Skin epidermis (tissue), 12 donors: ENCODE measurements at regions not wholly inside any gene's neighbourhood (a gene's known extent, or its start where the extent isn't known, plus 50 kb on each side); places are given as distances from the start of the nearest gene placed in this dataset.
A peak's percentile ranks its signal among the peaks of the same experiment; 100 is the strongest.

Source experiments
- H3K27ac ChIP-seq, 21 experiments: fragments of 200-600 bp; sonication (generic) in 11 of 21; one replicate each; pipeline ENCODE4 v1.5.0; 2020; ENCODE audit warnings: mild to moderate bottlenecking in 3 of 21, inconsistent platforms in 2 of 21, moderate library complexity in 2 of 21
- H3K4me3 ChIP-seq, 7 experiments: fragments of 200-600 bp; sonication (generic) in 2 of 7; one replicate each; pipeline ENCODE4 v1.5.0; 2020; ENCODE audit warnings: inconsistent platforms in 2 of 7, mild to moderate bottlenecking in 2 of 7, moderate library complexity in 1 of 7

DNA sequence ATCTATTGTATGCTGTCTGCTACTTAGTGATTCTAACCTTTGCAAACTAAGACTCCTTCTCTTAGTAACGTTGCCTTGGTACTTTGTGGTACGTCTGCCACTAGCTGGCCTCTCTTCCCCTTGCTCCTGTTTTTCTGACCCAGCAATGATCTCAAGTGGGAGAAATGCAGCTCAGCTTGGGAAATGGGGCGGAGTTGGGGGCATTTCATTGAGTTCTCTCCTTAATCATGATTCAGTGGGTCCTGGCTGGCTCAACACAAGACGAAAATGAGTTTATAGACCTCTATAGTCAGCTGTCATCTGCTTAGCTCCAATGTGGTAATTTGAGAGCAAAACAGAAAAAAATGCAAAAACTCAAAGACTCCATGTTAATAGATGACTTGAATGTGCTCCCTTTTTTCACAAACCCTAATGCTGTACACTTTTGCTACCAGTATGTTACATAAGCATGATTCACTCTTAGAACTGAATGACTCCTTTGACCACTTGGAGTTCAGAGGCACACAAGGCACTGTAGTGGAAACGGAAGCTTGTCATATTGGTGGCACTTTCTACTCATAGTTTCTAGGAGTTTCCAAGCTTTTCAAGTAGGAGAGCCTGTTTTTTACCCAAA is 55.3 kb upstream of the SOX4 start:
- no peak overlapping the region for H3K4me3 ChIP-seq
- H3K27ac ChIP-seq = peak overlapping the region in 1 of 21 experiments; percentile 58

GRCh38 chr6:21539621-21540100 is 53.9 kb upstream of the SOX4 start:
- no peak overlapping the region for H3K4me3 ChIP-seq
- H3K27ac ChIP-seq = no peak overlapping the region
